HepG2 (cell line): ENCODE measurements at regions not wholly inside any gene's neighbourhood (a gene's known extent, or its start where the extent isn't known, plus 50 kb on each side); places are given as distances from the start of the nearest gene placed in this dataset.

Source experiments
- ATAC-seq: fragments of 200-7000 bp; cut with Tn5 transposase; 3 replicates; pipeline ENCODE4 v1.9.1; 2020; ENCODE audit warnings: mild to moderate bottlenecking, moderate library complexity
- BruUV-seq: library from RNA; stranded (reverse); fragments of 400-500 nt; replicated peaks from 2 replicates; lab custom pipeline; 2021; lab: Mats Ljungman, UMichigan
- CTCF ChIA-PET: fragments of 300-600 bp; formaldehyde crosslinking; extraction: SDS; loops from one replicate; lab custom pipeline; 2021; ENCODE audit warnings: low total read pairs, inconsistent platforms, low intra/inter-chr PET ratio; lab: Yijun Ruan, JAX
- POLR2A ChIA-PET: fragments of 350-600 bp; sonication (Branson Sonifier 250); formaldehyde crosslinking; loops from one replicate; lab custom pipeline; 2020; ENCODE audit warnings: antibody characterized with exemption, inconsistent platforms; lab: Yijun Ruan, JAX
- DNase-seq: peaks from one replicate; pipeline ENCODE4 v3.0.0-alpha.2; 2015; ENCODE audit warnings: low spot score
- FAIRE-seq: peaks from 3 replicates; lab custom pipeline; 2011; peaks lifted over from hg19 to GRCh38; lab: Jason Lieb, UNC
- H2AFZ ChIP-seq: one replicate; pipeline ENCODE4 v1.6.1; 2011; ENCODE audit warnings: low read length, inconsistent platforms
- H3K27ac ChIP-seq: fragments of 300-600 bp; 3 replicates; pipeline ENCODE4 v1.8.0; 2011; ENCODE audit warnings: mixed run types, mild to moderate bottlenecking, mixed read lengths, low read length, inconsistent platforms; ENCODE audit not compliant: insufficient read depth; ENCODE audit errors: extremely low read length
- H3K27me3 ChIP-seq, 2 experiments: fragments of 200-600 bp in 1 of 2; 2 replicates in 1 of 2; 3 replicates in 1 of 2; pipeline versions ENCODE4 v1.6.0 to v1.8.0; 2011; ENCODE audit warnings: low read length in 2 of 2, mild to moderate bottlenecking in 2 of 2, moderate library complexity in 2 of 2, inconsistent platforms in 1 of 2; ENCODE audit not compliant: insufficient read depth in 2 of 2, control insufficient read depth in 1 of 2
- H3K36me3 ChIP-seq, 2 experiments: fragments of 200-600 bp in 1 of 2; replicated peaks in 1 of 2; 2 replicates in 1 of 2; 3 replicates in 1 of 2; pipeline versions ENCODE4 v1.5.1 to v1.8.0; 2011; ENCODE audit warnings: low read length in 2 of 2, inconsistent platforms in 1 of 2; ENCODE audit not compliant: insufficient read depth in 2 of 2, control insufficient read depth in 1 of 2
- H3K4me1 ChIP-seq: 2 replicates; pipeline ENCODE4 v1.5.1; 2012; ENCODE audit warnings: low read length, inconsistent platforms; ENCODE audit not compliant: insufficient read depth
- H3K4me2 ChIP-seq: 2 replicates; pipeline ENCODE4 v1.6.0; 2011; ENCODE audit warnings: low read depth, low read length, inconsistent platforms
- H3K4me3 ChIP-seq, 3 experiments: fragments of 200-600 bp in 1 of 3; sonication (generic), shearing (Covaris generic) in 1 of 3; replicated peaks in 1 of 3; 2 replicates each; pipeline ENCODE4 v1.5.1; 2011 to 2016; ENCODE audit warnings: low read length in 3 of 3, inconsistent platforms in 2 of 3, low read depth in 2 of 3, mild to moderate bottlenecking in 2 of 3, control low read depth in 1 of 3, mixed read lengths in 1 of 3; ENCODE audit not compliant: insufficient read depth in 1 of 3
- H3K79me2 ChIP-seq: one replicate; pipeline ENCODE4 v1.6.1; 2011; ENCODE audit warnings: low read length, inconsistent platforms; ENCODE audit not compliant: insufficient read depth
- H3K9ac ChIP-seq: 2 replicates; pipeline ENCODE4 v1.6.0; 2011; ENCODE audit warnings: mild to moderate bottlenecking, low read depth, low read length, inconsistent platforms; ENCODE audit not compliant: insufficient read depth
- H3K9me3 ChIP-seq: 2 replicates; pipeline ENCODE4 v1.5.1; 2012; ENCODE audit warnings: mild to moderate bottlenecking, low read length
- H4K20me1 ChIP-seq: 2 replicates; pipeline ENCODE4 v1.6.0; 2011; ENCODE audit warnings: inconsistent platforms, mild to moderate bottlenecking, low read length, moderate library complexity; ENCODE audit not compliant: insufficient read depth
- CREB1 ChIP-seq, 2 experiments: fragments of 450-650 bp in 1 of 2; IDR thresholded peaks; 2 replicates each; pipeline ENCODE4 v1.6.1; 2016 to 2017; ENCODE audit warnings: control low read depth in 1 of 2, mild to moderate bottlenecking in 1 of 2, missing compliant biosample characterization in 1 of 2, missing genetic modification characterization in 1 of 2
- HNF1A ChIP-seq, 2 experiments: sonication (generic) in 1 of 2; formaldehyde crosslinking in 1 of 2; IDR thresholded peaks; 2 replicates each; pipeline versions ENCODE4 v1.4.0 to v1.6.1; 2016 to 2020; ENCODE audit warnings: borderline replicate concordance in 1 of 2, low read depth in 1 of 2, mild to moderate bottlenecking in 1 of 2, missing genetic modification reagents in 1 of 2
- HNRNPH1 ChIP-seq: fragments of 200-400 bp; formaldehyde crosslinking; optimal IDR thresholded peaks from 2 replicates; pipeline ENCODE3; 2017; ENCODE audit warnings: mild to moderate bottlenecking, low read depth, low read length
- MAFG ChIP-seq: sonication (generic); formaldehyde crosslinking; IDR thresholded peaks from 2 replicates; pipeline ENCODE4 v1.5.1; 2020; ENCODE audit warnings: mild to moderate bottlenecking, missing genetic modification reagents
- RCOR2 ChIP-seq: IDR thresholded peaks from 2 replicates; pipeline ENCODE4 v1.6.1; 2016; ENCODE audit warnings: missing biosample characterization, missing genetic modification reagents
- SKIL ChIP-seq: sonication (generic); formaldehyde crosslinking; IDR thresholded peaks from 2 replicates; pipeline ENCODE4 v1.8.0; 2022; ENCODE audit warnings: missing genetic modification reagents, mild to moderate bottlenecking, moderate library complexity, borderline replicate concordance
- SMARCC2 ChIP-seq: fragments of 450-650 bp; IDR thresholded peaks from 2 replicates; pipeline ENCODE4 v1.6.1; 2017; ENCODE audit warnings: antibody characterized with exemption, mild to moderate bottlenecking
- THRA ChIP-seq: sonication (generic); formaldehyde crosslinking; IDR thresholded peaks from 2 replicates; pipeline ENCODE4 v1.4.0; 2020; ENCODE audit warnings: missing genetic modification reagents, borderline replicate concordance
- ZNF12 ChIP-seq: sonication (generic); formaldehyde crosslinking; IDR thresholded peaks from 2 replicates; pipeline ENCODE4 v1.5.0; 2020; ENCODE audit warnings: missing genetic modification reagents
- ZNF331 ChIP-seq: sonication (generic); formaldehyde crosslinking; IDR thresholded peaks from 2 replicates; pipeline ENCODE4 v1.4.0; 2020; ENCODE audit warnings: missing genetic modification reagents
- WGBS: methylation state at CpG from one replicate; pipeline ENCODE4 v1.1.6; 2017; ENCODE audit warnings: low lambda C conversion rate; 5-methylcytosine and 5-hydroxymethylcytosine counted together
- in situ Hi-C: cut with HindIII; loops from 2 replicates; pipeline ENCODE4 v1.10.0; 2017; ENCODE audit warnings: low pct_unique_long_range_greater_than_20kb; ENCODE audit not compliant: extremely low pct_ligation_motif_present
- intact Hi-C: fragments of 100-400 bp; cut with micrococcal nuclease; formaldehyde crosslinking; loops from one replicate; pipeline ENCODE4 v1.10.0; 2022; ENCODE audit not compliant: unreplicated experiment

- Histone ChIP-seq H2AFZ (no peak overlapping the region), H4K20me1 (no peaks in the 10 kb centered on the region), H3K4me3 (no peak overlapping the region), H3K9me3 (no peaks in the 10 kb centered on the region), H3K4me1 (no peaks in the 10 kb centered on the region), H3K9ac (no peak overlapping the region), H3K79me2 (no peaks in the 10 kb centered on the region), H3K4me2 (no peak overlapping the region), H3K36me3 (no peaks in the 10 kb centered on the region), H3K27ac (no peak overlapping the region), H3K27me3 (no peaks in the 10 kb centered on the region)
- in situ Hi-C loops (no loop called here), intact Hi-C loops (no loop called here)
- TF ChIP-seq RCOR2 (CRISPR knock-in tag) (no peak), MAFG (CRISPR knock-in tag) (no peak), CREB1 (IDR thresholded peaks at IDR 0.05) (no peak), CREB1 (CRISPR knock-in tag; IDR thresholded peaks at IDR 0.05) (no peak), ZNF331 (CRISPR knock-in tag) (no peak), ZNF12 (CRISPR knock-in tag) (no peak), SKIL (no peak)
- CTCF ChIA-PET: no interaction called here
- ATAC-seq: no peak
- no TSS peak for BruUV-seq
- no peak for DNase-seq
- WGBS: 0% methylated on average over 2 of the region's 2 CpGs
- no peak for FAIRE-seq
- POLR2A ChIA-PET: no interaction called here
These were observed 448.7 kb downstream of the SLC6A15 start for GRCh38 chr12:84463741-84464495.

GRCh38 chr12:84455598-84455997, 457.0 kb downstream of the SLC6A15 start:
- no peak for DNase-seq
- no peaks in the 10 kb centered on the region for H3K9me3 ChIP-seq
- POLR2A ChIA-PET: no interaction called here
- no peak overlapping the region for H3K4me3 ChIP-seq
- no TSS peak for BruUV-seq
- H2AFZ ChIP-seq: no peak overlapping the region
- in situ Hi-C loops: no loop called here
- no peak for TF ChIP-seq HNF1A (IDR thresholded peaks at IDR 0.05; ENCODE audit: low read depth)
- TF ChIP-seq HNF1A (CRISPR knock-in tag; IDR thresholded peaks at IDR 0.05; ENCODE audit: borderline replicate concordance): no peak
- no peak for TF ChIP-seq SMARCC2
- no peak for TF ChIP-seq HNRNPH1
- no peak for TF ChIP-seq THRA
- CTCF ChIA-PET: no interaction called here
- H3K36me3 ChIP-seq: no peaks in the 10 kb centered on the region
- FAIRE-seq: no peak
- intact Hi-C loops: no loop called here
- no peaks in the 10 kb centered on the region for H3K4me1 ChIP-seq
- ATAC-seq: no peak
- H4K20me1 ChIP-seq: no peaks in the 10 kb centered on the region
- 3% methylated on average over 2 of the region's 2 CpGs for WGBS
- no peak overlapping the region for H3K4me2 ChIP-seq
- no peak overlapping the region for H3K9ac ChIP-seq
- no peaks in the 10 kb centered on the region for H3K27me3 ChIP-seq
- no peak overlapping the region for H3K27ac ChIP-seq
- no peaks in the 10 kb centered on the region for H3K79me2 ChIP-seq
